HT-29 (cell line): ENCODE measurements at regions not wholly inside any gene's neighbourhood (a gene's known extent, or its start where the extent isn't known, plus 50 kb on each side); places are given as distances from the start of the nearest gene placed in this dataset.
"Not testable (repeated sequence)": the region's sequence is repeated elsewhere in the genome, so short reads cannot be mapped to it uniquely, and the experiment has no call there.

Source experiments
- DNase-seq: peaks from one replicate; pipeline ENCODE4 v3.0.0-alpha.2; 2015; ENCODE audit warnings: low spot score

DNA sequence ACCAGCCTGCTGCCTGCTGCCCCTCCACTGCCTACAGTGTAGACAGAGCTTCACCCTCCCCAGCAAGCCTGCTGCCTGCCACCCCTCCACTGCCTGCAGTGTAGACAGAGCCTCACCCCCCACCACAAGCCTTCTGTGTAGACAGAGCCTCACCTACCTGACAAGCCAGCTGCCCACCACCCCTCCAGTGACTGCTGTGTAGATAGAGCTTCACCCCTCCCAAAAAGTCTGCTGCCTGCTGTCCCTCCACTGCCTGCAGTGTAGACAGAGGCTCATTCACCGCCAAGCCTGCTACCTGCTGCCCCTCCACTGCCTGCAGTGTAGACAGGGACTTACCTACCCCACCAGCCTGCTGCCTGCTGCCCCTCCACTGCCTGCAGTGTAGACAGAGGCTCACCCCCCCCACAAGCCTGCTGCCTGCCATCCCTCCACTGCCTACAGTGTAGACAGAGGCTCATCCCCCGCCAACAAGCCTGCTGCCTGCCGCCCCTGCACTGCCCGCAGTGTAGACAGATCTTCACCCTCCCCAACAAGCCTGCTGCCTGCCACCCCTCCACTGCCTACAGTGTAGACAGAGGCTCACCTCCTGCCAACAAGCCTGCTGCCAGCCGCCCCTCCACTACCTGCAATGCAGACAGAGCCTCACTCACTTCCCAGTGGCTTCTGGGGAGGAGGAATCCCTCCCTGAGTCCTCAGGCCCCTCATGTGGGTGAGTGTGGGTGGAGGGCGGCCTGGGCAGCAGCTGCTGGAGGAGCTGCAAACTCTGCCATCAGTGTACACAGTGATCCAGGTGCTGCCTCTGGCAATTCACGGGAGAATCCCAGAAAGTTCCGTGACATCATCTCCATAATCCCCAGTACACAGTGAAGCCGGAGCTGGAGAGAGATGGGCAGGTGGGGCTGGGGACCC is 140.9 kb downstream of the DLL1 start:
- no peak for DNase-seq

DNA sequence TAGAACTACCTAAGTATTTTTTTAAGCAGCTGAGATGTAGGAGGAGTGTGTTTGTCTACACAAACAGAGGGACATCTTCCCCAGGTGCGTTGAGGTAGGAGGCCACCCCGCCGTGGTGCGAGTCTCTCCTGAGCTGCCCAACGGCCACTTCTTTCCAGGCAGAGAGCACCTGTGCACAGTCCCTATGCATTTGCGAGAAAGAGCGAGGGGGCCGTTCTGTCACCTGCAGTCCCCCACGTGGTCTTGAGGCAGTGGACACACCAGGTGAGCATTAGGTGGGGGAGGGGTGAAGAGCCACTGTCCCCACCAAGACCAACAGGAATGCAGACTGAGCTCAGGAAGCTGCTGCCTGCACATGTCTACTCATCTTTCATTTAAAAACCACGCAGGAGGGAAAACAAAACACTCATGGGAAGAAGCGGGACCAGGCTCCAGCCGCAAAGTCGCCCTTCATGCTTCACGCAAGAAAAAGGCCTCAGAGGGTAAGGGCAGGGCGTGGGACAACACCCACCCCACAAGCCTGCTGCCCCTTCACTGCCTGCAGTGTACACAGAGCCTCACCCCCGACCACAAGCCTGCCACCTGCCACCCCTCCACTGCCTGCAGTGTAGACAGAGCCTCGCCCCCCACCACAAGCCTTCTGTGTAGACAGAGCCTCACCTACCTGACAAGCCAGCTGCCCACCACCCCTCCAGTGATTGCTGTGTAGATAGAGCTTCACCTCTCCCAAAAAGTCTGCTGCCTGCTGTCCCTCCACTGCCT is 142.0 kb downstream of the DLL1 start:
- no peak for DNase-seq

GRCh38 chr6:170147832-170148708 is 142.8 kb downstream of the DLL1 start:
- DNase-seq, result no peak

- no peak for DNase-seq
Measured at GRCh38 chr6:170147056-170147787, 143.7 kb downstream of the DLL1 start.

- no peak for DNase-seq
Measured at GRCh38 chr6:170146640-170147039, 144.2 kb downstream of the DLL1 start.

- DNase-seq, result not testable (repeated sequence)
Measured at GRCh38 chr6:170146131-170146530, 144.7 kb downstream of the DLL1 start.

- not testable (repeated sequence) for DNase-seq
Measured at GRCh38 chr6:170145716-170146115, 145.2 kb downstream of the DLL1 start.

GRCh38 chr6:170145272-170145592 is 145.6 kb downstream of the DLL1 start:
- DNase-seq, result no peak

- no peak for DNase-seq
Measured at GRCh38 chr6:170144571-170145271, 146.2 kb downstream of the DLL1 start.

- no peak for DNase-seq
Measured at GRCh38 chr6:170143401-170144150, 147.3 kb downstream of the DLL1 start.

- no peak for DNase-seq
Measured at GRCh38 chr6:170142559-170142958, 148.3 kb downstream of the DLL1 start.

GRCh38 chr6:170141061-170141460 is 149.8 kb downstream of the DLL1 start:
- DNase-seq, result not testable (repeated sequence)

DNA sequence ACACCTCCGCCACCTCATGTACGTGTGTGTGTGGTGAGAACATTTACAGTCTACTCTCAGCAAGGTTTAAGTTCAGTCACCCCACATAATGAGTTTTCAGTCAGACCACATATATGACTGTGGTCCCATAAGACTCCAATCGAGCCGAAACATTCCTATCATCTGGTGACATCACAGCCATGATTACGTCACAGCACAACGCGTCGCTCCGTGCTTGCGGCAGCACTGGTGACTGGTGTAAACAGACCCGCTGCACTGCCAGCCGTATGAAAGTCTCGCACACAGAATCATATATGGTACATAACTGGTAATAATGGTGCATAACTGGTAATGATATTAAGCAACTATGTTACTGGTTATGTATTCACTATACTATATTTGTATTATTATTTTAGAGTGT is 150.7 kb downstream of the DLL1 start:
- DNase-seq, result no peak

GRCh38 chr6:170139531-170139930 is 151.3 kb downstream of the DLL1 start:
- no peak for DNase-seq

DNA sequence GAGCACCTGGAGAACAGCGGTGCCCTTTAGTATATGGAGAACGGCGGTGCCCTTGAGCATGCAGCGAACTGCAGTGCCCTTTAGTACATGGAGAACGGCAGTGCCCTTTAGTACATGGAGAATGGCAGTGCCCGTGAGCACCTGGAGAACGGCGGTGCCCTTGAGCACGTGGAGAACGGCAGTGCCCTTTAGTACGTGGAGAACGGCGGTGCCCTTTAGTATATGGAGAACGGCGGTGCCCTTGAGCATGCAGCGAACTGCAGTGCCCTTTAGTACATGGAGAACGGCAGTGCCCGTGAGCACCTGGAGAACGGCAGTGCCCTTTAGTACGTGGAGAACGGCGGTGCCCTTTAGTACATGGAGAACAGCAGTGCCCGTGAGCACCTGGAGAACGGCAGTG is 151.8 kb downstream of the DLL1 start:
- DNase-seq, result not testable (repeated sequence)

- no peak for DNase-seq
Measured at GRCh38 chr6:170137911-170138910, 152.7 kb downstream of the DLL1 start.

- DNase-seq, result no peak
Measured at GRCh38 chr6:170137176-170137891, 153.5 kb downstream of the DLL1 start.
